Esophagus muscularis mucosa (tissue), 4 donors: ENCODE measurements at regions not wholly inside any gene's neighbourhood (a gene's known extent, or its start where the extent isn't known, plus 50 kb on each side); places are given as distances from the start of the nearest gene placed in this dataset.

Experiments
- CTCF ChIP-seq, 3 experiments: fragments of 200-600 bp in 2 of 3; fragments of 450-650 bp in 1 of 3; sonication (generic) in 2 of 3; IDR thresholded peaks; one replicate each; pipeline ENCODE4 v1.5.1; 2017 to 2019; ENCODE audit warnings: antibody characterized with exemption in 3 of 3, mild to moderate bottlenecking in 2 of 3, moderate library complexity in 1 of 3
- EP300 ChIP-seq: sonication (generic); formaldehyde crosslinking; IDR thresholded peaks from one replicate; pipeline ENCODE4 v1.6.1; 2017; ENCODE audit warnings: antibody characterized with exemption
- POLR2A ChIP-seq: fragments of 450-650 bp; IDR thresholded peaks from one replicate; pipeline ENCODE4 v1.6.1; 2017; ENCODE audit warnings: antibody characterized with exemption, moderate library complexity, mild to moderate bottlenecking, low read depth
- POLR2AphosphoS5 ChIP-seq, 2 donors: sonication (generic); formaldehyde crosslinking; IDR thresholded peaks; one replicate each; pipeline ENCODE4 v1.6.1; 2017; ENCODE audit warnings: antibody characterized with exemption in 2 of 2

DNA sequence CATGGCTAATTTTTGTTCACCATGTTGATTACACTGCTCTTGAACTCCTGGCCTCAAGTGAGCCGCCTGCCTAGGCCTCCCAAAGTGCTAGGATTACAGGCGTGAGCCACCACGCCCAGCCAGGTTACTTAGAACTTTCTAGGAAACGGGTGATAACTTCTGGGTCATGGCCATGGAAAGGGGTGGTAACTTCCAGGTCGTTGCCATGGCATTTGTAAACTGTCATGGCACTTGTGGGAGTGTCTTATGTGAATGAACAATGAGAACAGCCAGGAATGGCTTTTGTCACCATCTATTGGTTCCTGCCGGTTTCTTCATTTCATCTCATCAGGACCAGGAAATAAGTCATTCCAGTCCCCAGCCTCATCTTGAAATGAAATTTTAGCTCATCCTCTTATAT lies 120.9 kb downstream of the SLC16A9 start:
- TF ChIP-seq CTCF (IDR thresholded peaks at IDR 0.05) (no peak), POLR2A (no peak), POLR2AphosphoS5 (IDR thresholded peaks at IDR 0.05) (no peak), EP300 (no peak)
